OCI-LY7 (cell line): ENCODE measurements at regions not wholly inside any gene's neighbourhood (a gene's known extent, or its start where the extent isn't known, plus 50 kb on each side); places are given as distances from the start of the nearest gene placed in this dataset.
A peak's percentile ranks its signal among the peaks of the same experiment; 100 is the strongest.

ENCODE experiments used
- BruUV-seq: library from RNA; stranded (reverse); fragments of 400-500 nt; replicated peaks from 2 replicates; lab custom pipeline; 2021; lab: Mats Ljungman, UMichigan
- CTCF ChIA-PET: fragments of 300-600 bp; sonication (Branson Sonifier 250); formaldehyde crosslinking; loops from one replicate; lab custom pipeline; 2022; ENCODE audit warnings: antibody characterized with exemption; ENCODE audit not compliant: unreplicated experiment; lab: Charles Lee
- POLR2A ChIA-PET: fragments of 300-600 bp; sonication (Branson Sonifier 250); formaldehyde crosslinking; loops from one replicate; lab custom pipeline; 2022; ENCODE audit warnings: antibody characterized with exemption; lab: Charles Lee
- DNase-seq: peaks from one replicate; pipeline ENCODE4 v3.0.0-alpha.2; 2015; ENCODE audit warnings: low spot score
- H2AFZ ChIP-seq: fragments of 200-600 bp; sonication (generic), shearing (Covaris generic); 2 replicates; pipeline ENCODE4 v1.6.1; 2014; ENCODE audit warnings: mild to moderate bottlenecking, antibody characterized with exemption, low read length, moderate library complexity
- H3K27ac ChIP-seq: fragments of 200-600 bp; sonication (generic); 2 replicates; pipeline ENCODE4 v1.5.1; 2014; ENCODE audit warnings: mixed run types, low read depth, mild to moderate bottlenecking, moderate library complexity, low read length, inconsistent platforms; ENCODE audit not compliant: poor library complexity, severe bottlenecking
- H3K36me3 ChIP-seq: fragments of 200-600 bp; sonication (generic); 2 replicates; pipeline ENCODE4 v1.6.1; 2014; ENCODE audit warnings: mild to moderate bottlenecking, antibody characterized with exemption, low read length, moderate library complexity, mixed read lengths; ENCODE audit not compliant: insufficient read depth
- H3K4me1 ChIP-seq: fragments of 200-600 bp; sonication (generic); 2 replicates; pipeline ENCODE4 v1.5.1; 2014; ENCODE audit warnings: mild to moderate bottlenecking, low read length; ENCODE audit not compliant: insufficient read depth, poor library complexity, severe bottlenecking
- H3K4me2 ChIP-seq: fragments of 200-600 bp; sonication (generic); 2 replicates; pipeline ENCODE4 v1.6.1; 2014; ENCODE audit warnings: mild to moderate bottlenecking, low read length
- H3K4me3 ChIP-seq: fragments of 200-600 bp; sonication (generic); 2 replicates; pipeline ENCODE4 v1.5.1; 2014; ENCODE audit warnings: mild to moderate bottlenecking, low read depth, low read length; ENCODE audit not compliant: poor library complexity, severe bottlenecking
- H3K79me2 ChIP-seq: fragments of 200-600 bp; sonication (generic); 2 replicates; pipeline ENCODE4 v1.6.1; 2016; ENCODE audit warnings: low read depth, mild to moderate bottlenecking, low read length, moderate library complexity, mixed read lengths; ENCODE audit not compliant: insufficient read depth
- H3K9me2 ChIP-seq: fragments of 200-600 bp; sonication (generic); 2 replicates; pipeline ENCODE4 v1.6.1; 2016; ENCODE audit warnings: mild to moderate bottlenecking, low read length, mixed read lengths; ENCODE audit not compliant: insufficient read depth
- H3K9me3 ChIP-seq: fragments of 200-600 bp; sonication (generic); 2 replicates; pipeline ENCODE4 v1.6.1; 2014; ENCODE audit warnings: mild to moderate bottlenecking, mixed run types, low read length, mixed read lengths
- H4K20me1 ChIP-seq: fragments of 200-600 bp; sonication (generic); 2 replicates; pipeline ENCODE4 v1.6.1; 2014; ENCODE audit warnings: mild to moderate bottlenecking, antibody characterized with exemption, low read length, moderate library complexity, mixed read lengths; ENCODE audit not compliant: insufficient read depth
- EZH2phosphoT487 ChIP-seq: fragments of 200-600 bp; sonication (generic); IDR thresholded peaks from 2 replicates; pipeline ENCODE4 v1.6.1; 2018; ENCODE audit warnings: low read depth, borderline replicate concordance, mild to moderate bottlenecking, mixed run types, antibody characterized with exemption, low read length, moderate library complexity, mixed read lengths
- intact Hi-C: fragments of 100-400 bp; cut with micrococcal nuclease; formaldehyde crosslinking; loops from one replicate; pipeline ENCODE4 v1.10.0; 2022; ENCODE audit not compliant: unreplicated experiment
- TF ChIP-seq, protein P1 (sequence below): fragments of 200-600 bp; sonication (generic); conservative IDR thresholded peaks from 2 replicates; pipeline ENCODE4 v1.5.1; 2014; ENCODE audit warnings: mild to moderate bottlenecking, antibody characterized with exemption, low read length, moderate library complexity, mixed read lengths

DNA sequence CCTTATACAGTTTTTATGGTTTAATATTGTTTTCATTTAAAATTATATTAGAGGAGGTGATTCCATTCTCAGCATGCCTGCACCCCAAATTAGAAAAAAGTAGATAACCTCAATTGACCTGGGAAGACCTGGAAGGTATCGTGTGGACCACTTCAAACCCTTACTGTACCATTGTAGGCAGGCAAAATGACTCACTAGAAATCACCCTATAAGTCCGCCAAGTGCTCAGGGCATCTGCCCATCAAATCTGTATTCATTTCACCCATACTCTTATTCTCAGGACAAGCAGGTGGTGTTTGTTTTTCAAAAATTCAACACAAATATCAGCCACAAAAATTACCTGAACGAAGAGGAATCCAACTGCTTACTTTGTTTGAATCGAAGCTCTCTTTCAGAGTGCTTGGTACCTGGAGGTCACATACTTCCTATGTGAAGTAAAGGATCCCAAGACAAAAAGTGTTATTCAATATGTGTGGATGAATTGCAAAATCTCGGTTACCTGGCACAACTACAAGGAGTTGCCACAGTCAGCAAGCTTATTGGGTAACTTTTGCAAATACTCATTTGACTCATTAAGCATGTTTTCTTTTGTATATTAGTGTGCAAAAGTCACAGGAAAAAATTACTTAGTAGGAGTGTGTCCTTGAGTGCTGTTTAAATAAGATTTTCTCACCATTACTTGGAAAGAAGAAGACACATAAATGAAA, 216.2 kb downstream of the ENC1 start:
- Histone ChIP-seq H3K27ac (no peak overlapping the region), H3K36me3 (no peaks in the 10 kb centered on the region), H3K9me2 (no peaks in the 10 kb centered on the region), H4K20me1 (no peaks in the 10 kb centered on the region), H3K4me3 (no peak overlapping the region), H3K4me2 (no peak overlapping the region), H2AFZ (no peak overlapping the region), H3K9me3 (no peaks in the 10 kb centered on the region), H3K79me2 (no peaks in the 10 kb centered on the region), H3K4me1 (no peaks in the 10 kb centered on the region)
- ChIA-PET POLR2A (interaction anchor here (1.0 kb wide), 1 partner anchor 19 kb away, joined by 4 read pairs; no protein-coding TSS in a partner anchor), CTCF (no interaction called here)
- TF ChIP-seq, protein P1, sequence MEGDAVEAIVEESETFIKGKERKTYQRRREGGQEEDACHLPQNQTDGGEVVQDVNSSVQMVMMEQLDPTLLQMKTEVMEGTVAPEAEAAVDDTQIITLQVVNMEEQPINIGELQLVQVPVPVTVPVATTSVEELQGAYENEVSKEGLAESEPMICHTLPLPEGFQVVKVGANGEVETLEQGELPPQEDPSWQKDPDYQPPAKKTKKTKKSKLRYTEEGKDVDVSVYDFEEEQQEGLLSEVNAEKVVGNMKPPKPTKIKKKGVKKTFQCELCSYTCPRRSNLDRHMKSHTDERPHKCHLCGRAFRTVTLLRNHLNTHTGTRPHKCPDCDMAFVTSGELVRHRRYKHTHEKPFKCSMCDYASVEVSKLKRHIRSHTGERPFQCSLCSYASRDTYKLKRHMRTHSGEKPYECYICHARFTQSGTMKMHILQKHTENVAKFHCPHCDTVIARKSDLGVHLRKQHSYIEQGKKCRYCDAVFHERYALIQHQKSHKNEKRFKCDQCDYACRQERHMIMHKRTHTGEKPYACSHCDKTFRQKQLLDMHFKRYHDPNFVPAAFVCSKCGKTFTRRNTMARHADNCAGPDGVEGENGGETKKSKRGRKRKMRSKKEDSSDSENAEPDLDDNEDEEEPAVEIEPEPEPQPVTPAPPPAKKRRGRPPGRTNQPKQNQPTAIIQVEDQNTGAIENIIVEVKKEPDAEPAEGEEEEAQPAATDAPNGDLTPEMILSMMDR = no peak
- DNase-seq = no peak
- intact Hi-C loops = no loop called here
- BruUV-seq = no TSS peak

- Histone ChIP-seq H3K4me2 (no peak overlapping the region), H3K9me2 (no peaks in the 10 kb centered on the region), H2AFZ (no peak overlapping the region), H3K4me3 (no peak overlapping the region), H4K20me1 (no peaks in the 10 kb centered on the region), H3K36me3 (no peaks in the 10 kb centered on the region), H3K79me2 (no peaks in the 10 kb centered on the region), H3K9me3 (no peaks in the 10 kb centered on the region), H3K27ac (no peak overlapping the region), H3K4me1 (no peaks in the 10 kb centered on the region)
- ChIA-PET CTCF (no interaction called here), POLR2A (no interaction called here)
- intact Hi-C loops = no loop called here
- TF ChIP-seq, protein P1 = no peak
- TF ChIP-seq EZH2phosphoT487 = no peak
- DNase-seq = no peak
- BruUV-seq = no TSS peak
These were observed 217.1 kb downstream of the ENC1 start for GRCh38 chr5:74423383-74423782.

DNA sequence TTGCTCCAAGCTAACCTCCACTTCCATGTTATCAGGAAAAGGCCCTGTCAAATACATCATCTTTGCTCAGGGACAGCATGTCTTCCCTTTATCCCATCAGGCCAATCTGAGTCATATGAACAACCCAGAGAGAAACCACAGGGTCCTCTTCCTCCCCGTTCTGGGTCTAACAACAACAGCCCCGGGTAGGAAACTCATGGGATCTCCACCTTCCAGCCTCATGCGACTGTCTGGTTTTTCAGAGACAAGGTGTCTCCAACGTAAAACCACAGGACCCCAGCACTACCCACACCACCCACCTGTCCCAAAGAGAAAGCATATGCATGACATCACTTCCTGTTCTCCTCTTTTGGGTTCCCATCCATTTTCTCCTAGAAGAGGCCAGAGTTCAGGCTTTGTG, 217.9 kb downstream of the ENC1 start:
- Histone ChIP-seq H3K9me2 (no peaks in the 10 kb centered on the region), H2AFZ (peak overlapping the region; percentile 28; the same call in 1 of the 2 replicates), H3K27ac (no peak overlapping the region), H3K4me3 (no peak overlapping the region), H3K79me2 (no peaks in the 10 kb centered on the region), H4K20me1 (no peaks in the 10 kb centered on the region), H3K4me1 (no peaks in the 10 kb centered on the region), H3K36me3 (no peaks in the 10 kb centered on the region), H3K9me3 (no peaks in the 10 kb centered on the region), H3K4me2 (no peak overlapping the region)
- no TSS peak for BruUV-seq
- CTCF ChIA-PET = no interaction called here
- POLR2A ChIA-PET = no interaction called here
- TF ChIP-seq, protein P1 = no peak
- no peak for TF ChIP-seq EZH2phosphoT487
- intact Hi-C loops = no loop called here
- DNase-seq = no peak
